Retinal pigment epithelial cell (primary cell): ENCODE measurements at regions not wholly inside any gene's neighbourhood (a gene's known extent, or its start where the extent isn't known, plus 50 kb on each side); places are given as distances from the start of the nearest gene placed in this dataset.
A peak's percentile ranks its signal among the peaks of the same experiment; 100 is the strongest.

Source experiments
- DNase-seq: peaks from one replicate; pipeline ENCODE4 v3.0.0-alpha.2; 2010; ENCODE audit warnings: low read depth
- H3K4me3 ChIP-seq: 2 replicates; pipeline ENCODE4 v1.5.1; 2011; ENCODE audit warnings: mild to moderate bottlenecking, low read length, control low read depth, moderate library complexity
- TF ChIP-seq, protein P1 (sequence below): conservative IDR thresholded peaks from 2 replicates; pipeline ENCODE4 v1.5.1; 2011; ENCODE audit warnings: low read depth, low read length, control low read depth, inconsistent platforms

DNA sequence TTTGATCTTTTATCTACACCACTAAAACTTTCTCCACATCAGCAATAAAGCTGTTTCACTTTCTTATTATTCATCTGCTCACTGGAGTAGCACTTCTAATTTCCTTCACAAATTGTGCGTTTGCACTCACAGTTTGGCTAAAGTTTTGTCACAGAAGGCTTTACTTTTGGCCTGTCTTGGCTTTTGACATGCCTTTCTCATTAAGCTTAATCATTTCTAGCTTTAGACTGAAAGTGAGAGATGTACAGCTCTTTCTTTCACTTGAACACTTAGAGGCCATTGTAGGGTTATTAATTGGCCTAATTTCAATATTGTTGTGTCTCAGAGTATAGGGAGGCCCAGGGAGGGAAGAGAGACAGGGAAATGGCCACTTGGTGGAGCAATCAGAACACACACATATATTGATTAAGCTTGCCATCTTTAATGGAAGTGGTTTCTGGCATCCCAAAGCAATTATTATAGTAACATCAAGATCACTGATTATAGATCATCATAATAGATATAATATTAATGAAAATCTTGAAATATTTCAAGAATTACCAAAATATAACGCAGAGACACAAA, 512.5 kb downstream of the ETV1 start:
- no peak for DNase-seq
- H3K4me3 ChIP-seq, result no peak overlapping the region
- TF ChIP-seq, protein P1, sequence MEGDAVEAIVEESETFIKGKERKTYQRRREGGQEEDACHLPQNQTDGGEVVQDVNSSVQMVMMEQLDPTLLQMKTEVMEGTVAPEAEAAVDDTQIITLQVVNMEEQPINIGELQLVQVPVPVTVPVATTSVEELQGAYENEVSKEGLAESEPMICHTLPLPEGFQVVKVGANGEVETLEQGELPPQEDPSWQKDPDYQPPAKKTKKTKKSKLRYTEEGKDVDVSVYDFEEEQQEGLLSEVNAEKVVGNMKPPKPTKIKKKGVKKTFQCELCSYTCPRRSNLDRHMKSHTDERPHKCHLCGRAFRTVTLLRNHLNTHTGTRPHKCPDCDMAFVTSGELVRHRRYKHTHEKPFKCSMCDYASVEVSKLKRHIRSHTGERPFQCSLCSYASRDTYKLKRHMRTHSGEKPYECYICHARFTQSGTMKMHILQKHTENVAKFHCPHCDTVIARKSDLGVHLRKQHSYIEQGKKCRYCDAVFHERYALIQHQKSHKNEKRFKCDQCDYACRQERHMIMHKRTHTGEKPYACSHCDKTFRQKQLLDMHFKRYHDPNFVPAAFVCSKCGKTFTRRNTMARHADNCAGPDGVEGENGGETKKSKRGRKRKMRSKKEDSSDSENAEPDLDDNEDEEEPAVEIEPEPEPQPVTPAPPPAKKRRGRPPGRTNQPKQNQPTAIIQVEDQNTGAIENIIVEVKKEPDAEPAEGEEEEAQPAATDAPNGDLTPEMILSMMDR, result no peak

DNA sequence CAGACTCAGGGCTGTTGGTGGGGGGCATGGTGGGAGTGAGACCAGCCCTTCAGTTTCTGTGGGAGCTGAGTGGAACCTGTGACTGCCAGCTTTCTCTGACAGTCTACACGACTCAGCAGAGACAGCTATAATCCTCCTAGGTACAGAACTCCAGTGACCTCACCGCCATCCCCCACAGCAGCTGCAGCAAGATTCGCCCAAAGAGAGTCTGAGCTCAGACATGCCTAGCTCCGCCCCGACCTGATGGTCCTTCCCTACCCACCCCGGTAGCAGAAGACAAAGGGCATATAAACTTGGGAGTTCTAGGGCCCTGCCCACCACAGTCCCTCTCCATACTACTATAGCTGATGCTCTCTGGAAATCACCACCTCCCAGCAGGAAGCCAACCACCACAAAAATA, 500.1 kb downstream of the ETV1 start:
- TF ChIP-seq, protein P1, result no peak
- no peak for DNase-seq
- no peak overlapping the region for H3K4me3 ChIP-seq

DNA sequence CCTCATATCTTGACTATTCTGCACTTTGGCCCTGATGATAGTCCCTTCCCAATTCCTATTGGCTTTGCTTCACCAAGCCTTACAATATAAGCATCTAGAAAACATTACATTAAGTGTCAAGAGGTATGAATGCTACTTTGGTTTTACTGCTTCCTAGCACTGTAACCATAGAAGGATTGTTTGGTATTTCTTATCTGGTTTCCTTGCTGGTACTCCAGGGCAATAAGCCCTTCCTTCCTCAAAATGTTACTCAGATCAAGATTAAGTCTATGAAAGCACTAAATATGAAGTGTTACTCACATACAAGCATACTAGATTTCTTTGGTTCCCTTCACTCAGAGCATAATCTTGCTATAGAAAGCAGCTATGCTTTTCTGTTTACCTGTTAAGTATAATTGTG, 492.5 kb downstream of the ETV1 start:
- peak; percentile 3 for DNase-seq
- TF ChIP-seq, protein P1, result no peak
- H3K4me3 ChIP-seq, result no peak overlapping the region

DNA sequence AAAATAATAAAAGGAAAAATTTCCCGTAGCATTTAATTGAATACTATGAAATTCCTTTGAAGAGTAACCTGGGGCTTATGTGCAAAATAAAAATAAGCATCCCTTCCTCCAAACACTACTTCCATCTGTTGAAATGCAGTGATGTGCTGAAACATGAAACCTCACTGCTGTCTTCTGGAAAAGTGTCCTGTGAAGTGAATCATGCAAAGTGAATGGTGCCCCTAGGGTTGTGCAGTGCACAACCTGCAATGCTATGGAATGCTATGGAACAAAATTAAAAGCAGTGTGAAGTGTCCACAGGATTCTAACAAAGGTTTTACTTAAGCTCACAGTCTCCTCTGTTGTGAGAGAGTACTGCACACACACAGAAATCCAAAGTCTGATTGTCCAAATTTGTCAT, 480.9 kb downstream of the ETV1 start:
- no peak for DNase-seq
- no peak overlapping the region for H3K4me3 ChIP-seq
- TF ChIP-seq, protein P1, result no peak

DNA sequence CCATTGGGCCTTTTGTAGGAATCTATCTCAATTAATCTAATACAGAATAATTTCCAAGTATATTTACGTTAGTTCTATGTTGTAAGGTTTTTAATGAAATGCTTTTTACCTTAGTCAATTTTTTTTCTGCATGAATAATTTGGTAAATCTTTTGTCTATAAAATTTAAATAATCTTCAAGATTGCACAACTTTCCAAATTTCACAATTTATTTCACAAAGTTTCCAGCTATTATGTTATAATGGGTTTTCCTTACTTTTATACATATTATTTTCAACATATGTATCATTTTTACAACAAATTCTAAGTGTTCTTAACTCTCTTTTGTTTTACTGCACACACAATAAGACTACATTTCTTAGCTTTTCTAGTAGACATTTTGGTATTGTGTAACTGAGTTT, 470.7 kb downstream of the ETV1 start:
- DNase-seq, result no peak
- TF ChIP-seq, protein P1, result no peak
- no peak overlapping the region for H3K4me3 ChIP-seq

DNA sequence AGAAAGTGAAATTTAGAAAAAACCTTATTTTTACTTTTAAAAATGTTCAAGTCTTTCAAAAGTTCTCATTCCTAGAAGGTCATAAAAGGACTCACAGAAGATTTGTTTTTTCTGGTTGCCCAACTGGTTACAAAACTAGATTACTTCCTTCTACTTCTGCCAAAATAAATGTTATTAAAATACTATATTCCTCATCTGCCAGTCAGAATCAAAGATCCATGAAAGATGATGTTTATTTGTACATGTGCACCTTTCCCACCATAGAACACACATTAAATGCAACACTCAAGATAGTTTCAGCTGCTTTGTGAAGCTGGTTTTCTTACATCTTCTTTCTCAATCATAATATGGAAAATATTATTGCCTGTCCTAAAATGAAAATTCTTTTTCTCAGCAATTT, 465.4 kb downstream of the ETV1 start:
- no peak overlapping the region for H3K4me3 ChIP-seq
- no peak for DNase-seq
- TF ChIP-seq, protein P1, result no peak

DNA sequence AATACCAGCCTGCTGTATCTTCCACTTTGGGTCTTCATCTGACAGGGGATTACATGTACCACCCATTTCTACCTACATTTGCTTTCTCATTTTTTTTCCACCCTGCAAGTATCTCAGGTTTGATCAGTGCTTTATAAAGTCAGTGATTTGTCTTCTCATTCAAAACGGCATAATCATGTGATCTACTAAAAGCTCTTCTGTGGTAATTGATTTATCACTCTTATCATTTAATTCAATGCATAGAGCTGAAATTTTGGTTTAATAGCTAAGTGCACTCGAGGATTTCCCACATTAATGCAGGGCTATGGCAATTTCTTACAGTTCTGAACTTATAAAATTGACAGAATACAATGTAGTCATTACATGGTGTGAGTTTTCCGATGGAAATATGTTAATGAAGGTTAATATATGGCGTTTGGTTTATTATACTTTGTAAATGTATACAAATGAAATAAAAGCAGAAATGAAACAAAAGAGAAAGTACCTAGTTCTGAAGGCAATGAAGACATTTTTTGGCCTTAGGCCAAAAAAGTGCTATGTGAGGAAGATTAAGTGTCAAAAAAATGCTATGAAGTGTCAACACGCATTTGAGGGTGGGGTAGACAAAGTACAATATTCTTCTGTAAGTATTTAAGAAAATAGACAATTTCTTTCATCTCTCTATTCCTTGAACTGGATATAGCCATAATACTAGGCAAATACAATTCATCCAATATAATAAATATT, 457.3 kb downstream of the ETV1 start:
- H3K4me3 ChIP-seq, result no peak overlapping the region
- no peak for DNase-seq
- TF ChIP-seq, protein P1, result no peak
